ENCODE measurements at regions not wholly inside any gene's neighbourhood (a gene's known extent, or its start where the extent isn't known, plus 50 kb on each side); places are given as distances from the start of the nearest gene placed in this dataset.
"Not testable (repeated sequence)": the region's sequence is repeated elsewhere in the genome, so short reads cannot be mapped to it uniquely, and the experiment has no call there.

DNA sequence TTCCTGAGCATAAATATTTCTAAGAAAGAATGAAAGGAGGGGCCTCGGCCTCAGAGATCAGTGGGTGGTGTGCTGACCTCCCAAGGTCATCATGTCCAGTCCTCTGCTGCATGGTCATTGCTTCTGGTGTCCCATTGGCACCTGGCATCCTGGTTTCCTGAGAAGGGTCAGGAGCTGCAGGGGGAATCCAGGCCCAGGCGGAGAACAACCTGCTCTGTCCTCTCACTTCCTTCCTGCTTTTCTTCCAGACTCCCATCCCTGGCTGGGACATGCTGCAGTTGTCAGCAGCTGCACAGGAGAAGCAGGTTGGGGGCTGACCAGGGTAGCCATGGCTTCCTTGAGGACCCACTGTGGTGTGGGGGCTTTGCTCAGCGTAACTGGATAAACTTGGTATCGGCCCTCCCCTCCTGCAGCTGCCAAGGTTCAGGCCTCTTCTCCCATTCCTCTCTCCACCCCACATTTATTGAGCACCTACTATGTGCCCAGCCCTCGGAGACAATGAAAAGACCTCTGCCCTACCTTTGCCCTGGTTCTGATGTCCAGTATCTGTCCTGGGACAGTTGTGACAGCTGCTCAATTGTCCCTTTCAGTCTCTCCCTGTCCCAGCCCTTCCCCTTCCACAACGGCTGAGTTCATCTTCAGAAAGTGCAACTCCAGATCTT is 155.2 kb downstream of the CEBPB start:
- DNase-seq: no peak

GRCh38 chr20:50346374-50347283 is 156.0 kb downstream of the CEBPB start:
- peak; percentile 65 for DNase-seq

GRCh38 chr20:50347284-50348063 is 156.8 kb downstream of the CEBPB start:
- DNase-seq: no peak

GRCh38 chr20:50348096-50348495 is 157.5 kb downstream of the CEBPB start:
- no peak for DNase-seq

DNA sequence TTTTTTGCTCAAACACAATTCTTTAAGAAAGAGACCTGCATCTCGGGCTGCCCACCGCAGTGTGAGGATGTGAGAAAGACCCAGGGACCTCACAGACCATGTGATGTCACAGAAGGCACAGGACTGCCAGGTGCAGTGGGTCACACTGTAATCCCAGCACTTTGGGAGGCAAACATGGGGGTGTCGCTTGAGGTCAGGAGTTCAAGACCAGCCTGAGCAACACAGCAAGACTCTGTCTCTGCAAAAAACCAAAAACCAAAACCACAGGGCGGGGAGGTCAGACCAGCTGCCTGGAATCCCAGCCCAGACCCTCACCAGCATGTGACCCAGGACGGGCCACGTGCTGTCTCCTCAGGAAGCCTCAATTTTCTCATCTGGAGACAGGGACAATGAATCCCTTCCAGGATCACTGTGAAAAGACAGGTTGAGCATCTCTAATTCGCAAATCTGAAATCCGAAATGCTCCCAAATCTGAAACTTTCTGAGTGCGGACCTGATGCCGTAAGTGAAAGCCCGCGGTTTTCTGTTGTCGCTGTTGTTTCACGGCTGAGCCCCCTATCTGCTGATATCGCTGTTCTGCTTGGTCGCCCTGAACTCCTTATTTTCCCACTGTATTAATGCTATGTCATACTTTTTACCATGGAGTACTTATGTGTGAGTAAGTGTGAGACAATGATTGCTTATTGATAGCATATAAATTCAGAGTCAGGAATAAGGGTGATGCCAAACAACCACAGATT is 159.5 kb upstream of the PTPN1 start:
- no peak for DNase-seq

DNA sequence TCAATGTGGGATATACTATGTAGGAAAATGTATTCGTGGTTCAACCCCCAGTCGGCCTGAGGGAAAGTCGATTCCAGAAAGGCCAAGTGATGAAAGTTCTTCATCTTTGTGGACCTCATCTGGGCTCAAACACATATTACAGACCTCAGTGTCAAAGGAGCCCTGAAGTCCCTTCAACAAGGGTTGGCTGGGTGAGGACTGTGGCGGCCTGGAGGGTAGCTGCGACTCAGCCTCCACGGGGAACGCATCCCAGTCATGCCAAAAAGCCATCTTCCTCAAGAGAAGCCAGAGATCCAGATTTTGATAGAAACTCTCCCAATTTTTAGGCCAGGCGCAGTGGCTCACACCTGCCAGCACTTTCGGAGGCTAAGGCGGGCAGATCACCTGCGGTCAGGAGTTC is 158.6 kb upstream of the PTPN1 start:
- DNase-seq: no peak

DNA sequence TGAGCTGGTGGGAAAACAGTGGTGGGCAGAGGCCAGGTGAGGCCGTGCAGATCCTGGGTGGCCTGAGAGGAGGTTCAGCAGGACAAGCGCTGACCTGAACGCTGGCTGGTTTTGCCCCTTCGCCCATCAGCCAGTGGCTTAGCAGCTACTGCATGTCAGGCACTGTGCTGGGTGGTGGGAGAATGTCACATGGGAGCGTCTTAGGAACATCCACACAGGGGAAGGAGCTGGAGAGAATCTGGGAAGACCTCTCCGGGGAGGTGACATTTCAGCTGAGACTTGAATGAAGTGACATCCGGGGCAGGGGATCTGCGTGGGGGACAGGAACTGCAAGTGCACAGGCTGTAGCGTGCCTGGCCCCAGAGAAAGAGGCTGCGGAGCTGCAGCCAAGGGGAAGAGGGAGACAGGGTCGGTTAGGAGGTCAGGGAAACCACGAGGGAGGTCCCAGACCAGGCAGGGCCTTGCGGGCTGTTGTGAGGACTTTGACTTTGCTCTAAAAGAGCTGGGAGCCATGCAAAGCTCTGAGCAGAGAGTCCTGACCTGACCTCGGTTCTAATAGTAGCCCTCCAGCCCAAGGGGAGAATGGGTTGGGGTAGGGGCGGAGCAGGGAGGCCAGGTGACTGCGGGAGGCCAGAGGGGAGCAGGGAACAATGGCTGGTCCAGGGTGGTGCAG is 156.8 kb upstream of the PTPN1 start:
- no peak for DNase-seq

DNA sequence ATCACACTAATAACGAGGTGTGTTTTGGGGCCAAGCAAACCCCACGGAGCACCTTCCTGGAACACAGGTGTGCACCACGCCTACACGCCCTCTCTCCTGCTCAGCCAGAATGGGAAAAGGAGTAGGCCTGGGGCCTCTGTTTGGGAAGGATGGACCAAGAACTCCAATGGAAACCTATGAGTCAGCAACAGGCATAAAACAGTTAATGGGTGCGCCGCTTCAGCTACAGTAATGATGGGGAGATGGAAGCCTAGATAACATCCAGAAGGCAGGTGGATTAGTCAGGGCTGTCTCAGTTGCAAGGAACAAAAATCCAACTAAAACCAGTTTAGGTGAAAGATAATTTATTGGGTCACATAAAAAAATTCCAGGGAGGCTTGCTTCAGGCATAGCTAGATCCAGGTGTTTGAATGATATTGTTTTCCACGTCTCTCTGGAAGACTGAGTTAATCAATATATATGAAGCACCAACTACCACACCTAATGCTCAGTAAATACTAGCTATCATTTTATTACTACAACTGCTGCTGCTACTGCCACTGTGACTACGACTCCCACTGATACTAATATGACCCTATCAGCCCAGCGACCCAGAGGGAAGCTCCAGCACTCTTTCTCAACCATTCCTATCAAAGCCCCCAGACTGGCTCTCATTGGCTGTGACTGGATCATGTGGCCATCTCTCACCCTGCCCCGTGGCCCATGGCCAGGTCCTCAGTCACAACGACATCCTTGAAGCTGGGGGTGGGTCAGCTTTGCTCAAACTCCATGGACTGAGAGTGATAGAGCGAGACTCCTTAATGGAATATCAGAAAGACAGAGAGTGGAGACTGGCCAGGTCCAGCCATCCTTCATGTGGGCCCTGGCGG is 155.2 kb upstream of the PTPN1 start:
- no peak for DNase-seq

- DNase-seq: no peak
Observed at GRCh38 chr20:50355590-50356524, 154.3 kb upstream of the PTPN1 start.

DNA sequence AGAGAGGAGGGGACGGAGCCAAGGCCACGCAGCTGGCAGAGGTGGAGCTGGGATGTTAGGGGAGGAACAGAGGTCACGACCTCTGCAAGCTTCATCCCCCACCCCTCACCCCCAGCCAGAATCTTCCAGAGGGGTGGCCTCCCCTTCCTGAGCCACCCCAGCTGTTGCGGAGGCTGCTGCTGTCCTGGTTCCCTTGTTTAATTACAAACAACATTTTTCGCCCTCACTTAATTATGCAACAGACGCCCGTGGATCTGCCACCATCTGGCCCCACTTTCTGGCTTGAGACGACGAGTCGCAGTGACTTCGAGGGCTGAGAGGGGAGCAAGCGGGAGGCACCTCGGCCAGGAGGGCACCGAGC is 153.7 kb upstream of the PTPN1 start:
- peak; percentile 68 for DNase-seq

DNA sequence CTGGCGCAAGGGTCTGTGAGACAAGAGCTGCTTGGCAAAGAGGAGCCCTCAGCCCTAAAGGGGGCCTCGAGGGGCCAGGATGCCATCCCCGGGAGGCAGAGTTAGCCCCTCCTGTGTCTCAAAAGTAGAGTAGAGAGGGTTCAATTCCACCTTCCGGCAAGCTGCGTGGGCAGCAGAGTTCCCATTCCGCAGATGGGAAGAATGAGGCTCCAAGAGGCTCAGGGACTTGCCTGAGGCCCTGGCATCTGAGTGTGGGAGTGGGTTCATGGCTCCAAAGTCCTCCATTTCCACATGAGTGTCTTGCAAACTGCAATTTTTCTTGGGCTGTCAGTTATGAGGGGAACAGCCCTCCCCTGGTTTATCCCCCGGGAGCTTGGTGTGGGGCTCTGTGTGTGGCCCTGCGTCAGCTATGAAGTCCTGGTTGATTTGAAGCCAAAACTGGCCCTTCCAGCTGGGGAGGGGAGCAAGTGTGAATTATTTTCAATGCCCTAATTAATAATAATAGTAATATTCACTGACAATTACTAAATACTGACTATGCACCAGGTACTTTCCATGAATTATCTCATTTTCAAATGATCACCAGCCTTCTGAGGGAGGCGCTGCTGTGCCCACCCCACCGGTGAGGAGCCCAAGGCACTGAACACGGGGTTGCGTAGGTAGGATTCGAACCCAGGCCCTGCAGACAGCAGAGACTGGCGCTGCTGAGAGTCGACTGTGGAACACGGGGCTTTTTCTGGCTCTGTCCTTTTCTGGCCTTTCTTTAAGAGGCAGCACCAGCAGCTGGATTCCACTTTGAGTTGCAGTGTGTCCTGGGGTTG is 153.0 kb upstream of the PTPN1 start:
- DNase-seq: no peak

DNA sequence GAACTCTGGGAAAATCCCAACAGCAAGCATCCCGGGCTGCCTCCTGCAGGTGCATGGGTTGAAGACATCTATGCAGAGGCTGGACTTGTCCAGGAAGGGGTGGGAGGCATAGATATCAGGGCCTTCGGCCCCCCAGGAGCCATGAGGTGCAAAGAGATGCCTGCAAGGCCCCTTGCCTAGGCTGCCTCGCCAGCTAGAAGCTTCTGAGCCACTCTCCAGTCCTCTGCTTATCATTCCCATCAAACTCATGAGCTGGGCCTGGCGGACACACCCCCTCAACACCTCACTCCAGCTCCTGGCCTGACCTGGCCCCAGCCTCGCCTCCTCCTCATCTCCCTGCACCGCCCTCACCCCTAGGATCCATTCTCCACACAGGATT is 152.4 kb upstream of the PTPN1 start:
- no peak for DNase-seq

GRCh38 chr20:50358166-50358565 is 152.0 kb upstream of the PTPN1 start:
- no peak for DNase-seq

DNA sequence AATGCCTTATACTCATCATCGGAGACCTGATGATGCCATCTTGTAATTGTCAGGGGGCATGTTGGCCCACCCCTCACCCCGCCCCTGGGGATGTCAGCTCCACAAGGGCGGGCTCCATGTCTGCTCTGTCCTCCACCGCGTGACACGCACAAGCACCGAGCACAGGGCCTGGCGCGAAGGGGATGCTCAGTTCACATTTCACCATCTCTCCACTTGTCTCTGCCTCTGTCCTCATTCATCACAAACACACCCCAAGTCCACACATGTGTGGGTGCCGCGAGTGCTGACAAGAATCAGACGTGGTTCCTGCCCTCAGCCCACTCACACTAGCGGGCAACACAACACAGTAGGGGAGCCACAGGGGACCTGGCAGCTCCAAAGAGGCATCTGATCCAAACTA is 151.2 kb upstream of the PTPN1 start:
- DNase-seq: no peak

DNA sequence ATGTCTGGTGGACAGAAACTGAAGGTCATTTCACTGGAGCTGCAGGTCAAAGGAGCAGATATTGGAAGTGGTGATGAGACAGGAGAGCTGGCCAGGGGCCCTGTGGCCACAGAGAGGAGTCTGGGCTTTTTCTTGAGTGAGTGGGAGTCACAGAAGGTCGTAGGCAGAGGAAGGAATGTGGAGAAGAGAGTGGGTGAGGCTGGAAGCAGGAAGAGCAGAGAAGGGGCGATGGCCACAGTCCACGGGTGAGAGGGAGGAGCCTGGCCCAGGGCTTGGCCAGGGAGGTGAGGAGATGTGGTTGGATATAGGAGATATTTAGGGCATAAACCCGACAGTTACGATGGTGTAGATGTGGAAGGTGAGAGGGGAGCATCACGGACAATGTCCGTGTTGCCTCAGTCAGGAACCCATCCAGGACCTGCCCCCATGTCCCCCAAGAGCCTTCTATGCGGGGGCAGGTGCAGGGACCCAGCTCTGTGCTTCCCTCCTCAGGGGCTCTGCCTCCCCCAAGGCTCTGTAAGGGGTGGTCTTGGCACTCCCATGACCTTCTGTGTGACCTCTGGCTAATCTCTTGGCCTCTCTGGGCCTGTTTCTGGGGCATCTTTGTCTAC is 150.5 kb upstream of the PTPN1 start:
- no peak for DNase-seq

- no peak for DNase-seq
Observed at GRCh38 chr20:50360218-50360672, 149.9 kb upstream of the PTPN1 start.

DNA sequence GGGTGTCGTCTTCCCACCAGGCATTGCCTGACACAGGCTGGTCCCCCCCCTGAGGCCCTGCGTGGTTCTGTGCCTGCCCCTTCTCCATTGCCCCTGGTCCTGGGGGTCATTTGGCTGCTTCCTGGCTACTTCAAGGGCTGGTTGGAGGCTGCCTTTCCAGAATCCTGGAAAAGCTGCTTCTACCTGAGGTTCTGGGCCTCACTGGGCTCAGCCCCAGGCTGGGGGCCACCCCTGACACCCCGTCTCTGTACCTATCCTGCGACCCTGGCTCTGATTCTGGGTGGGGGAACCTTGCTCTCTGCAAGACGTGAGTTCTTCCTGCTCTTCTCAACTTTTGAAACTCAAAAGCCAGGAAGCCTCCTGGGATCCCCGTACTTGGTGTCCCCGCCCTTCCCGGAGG is 149.3 kb upstream of the PTPN1 start:
- no peak for DNase-seq

GRCh38 chr20:50362177-50362576 is 148.0 kb upstream of the PTPN1 start:
- not testable (repeated sequence) for DNase-seq

DNA sequence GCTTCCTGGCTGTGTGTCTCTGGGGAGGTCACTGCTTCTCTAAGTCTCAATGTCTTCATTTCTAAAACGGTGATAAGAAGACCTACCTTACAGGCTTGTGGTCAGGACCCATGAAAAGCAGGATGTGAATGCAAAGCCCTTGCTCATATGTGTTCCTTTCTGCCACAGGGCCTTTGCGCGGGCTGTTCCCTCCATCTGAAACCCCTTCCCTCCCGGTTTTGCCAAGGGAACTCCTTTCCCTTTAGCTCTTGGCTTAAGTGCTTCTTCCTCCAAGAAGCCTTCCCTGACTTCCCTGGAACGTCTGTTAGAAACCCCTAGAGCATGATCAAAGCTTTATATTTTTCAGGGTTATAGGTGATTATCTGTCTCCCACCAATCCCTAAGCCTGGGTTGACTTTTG is 147.2 kb upstream of the PTPN1 start:
- no peak for DNase-seq

All from NCI-H1694 treated with DMSO at 0.1 percent for 48 hours (cell line).